Esophagus muscularis mucosa (tissue), 3 donors: ENCODE measurements at regions not wholly inside any gene's neighbourhood (a gene's known extent, or its start where the extent isn't known, plus 50 kb on each side); places are given as distances from the start of the nearest gene placed in this dataset.

Experiments used
- POLR2A ChIP-seq: fragments of 450-650 bp; IDR thresholded peaks from one replicate; pipeline ENCODE4 v1.6.1; 2017; ENCODE audit warnings: antibody characterized with exemption, moderate library complexity, mild to moderate bottlenecking, low read depth
- TF ChIP-seq, protein P1 (sequence below), 3 experiments: fragments of 200-600 bp in 2 of 3; fragments of 450-650 bp in 1 of 3; sonication (generic) in 2 of 3; IDR thresholded peaks; one replicate each; pipeline ENCODE4 v1.5.1; 2017 to 2019; ENCODE audit warnings: antibody characterized with exemption in 3 of 3, mild to moderate bottlenecking in 2 of 3, moderate library complexity in 1 of 3

- TF ChIP-seq, protein P1, sequence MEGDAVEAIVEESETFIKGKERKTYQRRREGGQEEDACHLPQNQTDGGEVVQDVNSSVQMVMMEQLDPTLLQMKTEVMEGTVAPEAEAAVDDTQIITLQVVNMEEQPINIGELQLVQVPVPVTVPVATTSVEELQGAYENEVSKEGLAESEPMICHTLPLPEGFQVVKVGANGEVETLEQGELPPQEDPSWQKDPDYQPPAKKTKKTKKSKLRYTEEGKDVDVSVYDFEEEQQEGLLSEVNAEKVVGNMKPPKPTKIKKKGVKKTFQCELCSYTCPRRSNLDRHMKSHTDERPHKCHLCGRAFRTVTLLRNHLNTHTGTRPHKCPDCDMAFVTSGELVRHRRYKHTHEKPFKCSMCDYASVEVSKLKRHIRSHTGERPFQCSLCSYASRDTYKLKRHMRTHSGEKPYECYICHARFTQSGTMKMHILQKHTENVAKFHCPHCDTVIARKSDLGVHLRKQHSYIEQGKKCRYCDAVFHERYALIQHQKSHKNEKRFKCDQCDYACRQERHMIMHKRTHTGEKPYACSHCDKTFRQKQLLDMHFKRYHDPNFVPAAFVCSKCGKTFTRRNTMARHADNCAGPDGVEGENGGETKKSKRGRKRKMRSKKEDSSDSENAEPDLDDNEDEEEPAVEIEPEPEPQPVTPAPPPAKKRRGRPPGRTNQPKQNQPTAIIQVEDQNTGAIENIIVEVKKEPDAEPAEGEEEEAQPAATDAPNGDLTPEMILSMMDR (IDR thresholded peaks at IDR 0.05): no peak
- TF ChIP-seq POLR2A: no peak
These were observed 863.6 kb upstream of the MIR17HG start for GRCh38 chr13:90483906-90484305.
